Activated CD8-positive, alpha-beta T cell treated with anti-CD3 and anti-CD28 coated beads, Interleukin-2, amount 10 ng/mL, durations not matched to agents 7 days and 5 days (primary cell): ENCODE measurements at regions not wholly inside any gene's neighbourhood (a gene's known extent, or its start where the extent isn't known, plus 50 kb on each side); places are given as distances from the start of the nearest gene placed in this dataset.
A peak's percentile ranks its signal among the peaks of the same experiment; 100 is the strongest.

Experiments used
- ATAC-seq: fragments of 150-1000 bp; cut with Tn5 transposase; one replicate; pipeline ENCODE4 v1.10.0; 2021; ENCODE audit warnings: moderate library complexity
- CTCF ChIA-PET: fragments of 350-600 bp; sonication (Branson Sonifier 250); formaldehyde crosslinking; loops from one replicate; lab custom pipeline; 2021; ENCODE audit warnings: antibody characterized with exemption; lab: Charles Lee
- POLR2A ChIA-PET: fragments of 350-600 bp; sonication (Branson Sonifier 250); formaldehyde crosslinking; loops from one replicate; lab custom pipeline; 2021; ENCODE audit warnings: antibody characterized with exemption; lab: Charles Lee
- DNase-seq: peaks from one replicate; pipeline ENCODE4 v3.0.0-alpha.2; 2020
- H3K27ac Mint-ChIP-seq: one replicate; pipeline ENCODE4 v1.8.0; 2021; ENCODE audit warnings: mild to moderate bottlenecking, mixed read lengths
- H3K27me3 Mint-ChIP-seq: one replicate; pipeline ENCODE4 v1.8.0; 2021; ENCODE audit warnings: low read depth, mixed read lengths
- H3K36me3 Mint-ChIP-seq: one replicate; pipeline ENCODE4 v1.8.0; 2021; ENCODE audit warnings: low read depth, mixed read lengths
- H3K4me1 Mint-ChIP-seq: one replicate; pipeline ENCODE4 v1.8.0; 2021; ENCODE audit warnings: low read depth, mixed read lengths
- H3K4me3 Mint-ChIP-seq: one replicate; pipeline ENCODE4 v1.8.0; 2021; ENCODE audit warnings: mild to moderate bottlenecking, mixed read lengths
- H3K9me3 Mint-ChIP-seq: one replicate; pipeline ENCODE4 v1.8.0; 2022; ENCODE audit warnings: mixed read lengths; ENCODE audit not compliant: insufficient read depth

- ChIA-PET POLR2A (no interaction called here), CTCF (no interaction called here)
- ATAC-seq (no peak), DNase-seq (no peak)
- Mint-ChIP-seq H3K4me3 (no peak overlapping the region), H3K36me3 (no peaks in the 10 kb centered on the region), H3K27me3 (no peaks in the 10 kb centered on the region), H3K27ac (no peak overlapping the region), H3K4me1 (no peaks in the 10 kb centered on the region), H3K9me3 (no peaks in the 10 kb centered on the region)
These were observed 329.2 kb downstream of the OSTF1 start for GRCh38 chr9:75417471-75417870.

GRCh38 chr9:75418518-75418917 lies 330.2 kb downstream of the OSTF1 start:
- ChIA-PET POLR2A (no interaction called here), CTCF (no interaction called here)
- Mint-ChIP-seq H3K9me3 (no peaks in the 10 kb centered on the region), H3K27ac (no peak overlapping the region), H3K27me3 (no peaks in the 10 kb centered on the region), H3K4me1 (no peaks in the 10 kb centered on the region), H3K36me3 (no peaks in the 10 kb centered on the region), H3K4me3 (no peak overlapping the region)
- ATAC-seq (no peak), DNase-seq (no peak)

- no peaks in the 10 kb centered on the region for H3K27me3 Mint-ChIP-seq
- H3K36me3 Mint-ChIP-seq = no peaks in the 10 kb centered on the region
- H3K9me3 Mint-ChIP-seq = no peaks in the 10 kb centered on the region
- CTCF ChIA-PET = no interaction called here
- no peak overlapping the region for H3K4me3 Mint-ChIP-seq
- DNase-seq (no peak), ATAC-seq (no peak)
- H3K4me1 Mint-ChIP-seq = no peaks in the 10 kb centered on the region
- H3K27ac Mint-ChIP-seq = peak overlapping the region; percentile 18
- POLR2A ChIA-PET = interaction anchor here (0.5 kb wide), 1 partner anchor 824 kb away, joined by 3 read pairs; no protein-coding TSS in a partner anchor
These were observed 334.7 kb downstream of the OSTF1 start for GRCh38 chr9:75422944-75423522.

GRCh38 chr9:75429531-75430475 lies 341.5 kb downstream of the OSTF1 start:
- peaks cover 9% of the 10 kb centered on the region for H3K27me3 Mint-ChIP-seq
- ATAC-seq (no peak), DNase-seq (no peak)
- H3K36me3 Mint-ChIP-seq = no peaks in the 10 kb centered on the region
- no peaks in the 10 kb centered on the region for H3K4me1 Mint-ChIP-seq
- POLR2A ChIA-PET = no interaction called here
- CTCF ChIA-PET = no interaction called here
- no peak overlapping the region for H3K27ac Mint-ChIP-seq
- no peaks in the 10 kb centered on the region for H3K9me3 Mint-ChIP-seq
- H3K4me3 Mint-ChIP-seq = no peak overlapping the region

- H3K27me3 Mint-ChIP-seq = peaks cover 9% of the 10 kb centered on the region
These were observed 343.1 kb downstream of the OSTF1 start for GRCh38 chr9:75431375-75431774.

GRCh38 chr9:75432386-75432785 lies 344.1 kb downstream of the OSTF1 start:
- Mint-ChIP-seq H3K27ac (no peak overlapping the region), H3K4me1 (no peaks in the 10 kb centered on the region), H3K27me3 (peaks cover 9% of the 10 kb centered on the region), H3K9me3 (no peaks in the 10 kb centered on the region), H3K36me3 (no peaks in the 10 kb centered on the region), H3K4me3 (no peak overlapping the region)
- DNase-seq (no peak), ATAC-seq (no peak)
- ChIA-PET POLR2A (no interaction called here), CTCF (no interaction called here)

More at GRCh38 chr9:75431375-75431774, 343.1 kb downstream of the OSTF1 start:
- ChIA-PET CTCF (no interaction called here), POLR2A (no interaction called here)
- Mint-ChIP-seq H3K4me1 (no peaks in the 10 kb centered on the region), H3K9me3 (no peaks in the 10 kb centered on the region), H3K4me3 (no peak overlapping the region), H3K27ac (no peak overlapping the region), H3K36me3 (no peaks in the 10 kb centered on the region)
- ATAC-seq (no peak), DNase-seq (no peak)

- DNase-seq = no peak
- Mint-ChIP-seq H3K4me3 (no peak overlapping the region), H3K27me3 (peaks cover 9% of the 10 kb centered on the region), H3K27ac (no peak overlapping the region), H3K9me3 (no peaks in the 10 kb centered on the region), H3K4me1 (no peaks in the 10 kb centered on the region), H3K36me3 (no peaks in the 10 kb centered on the region)
- ChIA-PET POLR2A (no interaction called here), CTCF (no interaction called here)
- no peak for ATAC-seq
These were observed 344.6 kb downstream of the OSTF1 start for GRCh38 chr9:75432888-75433287.

GRCh38 chr9:75438716-75439115 lies 350.4 kb downstream of the OSTF1 start:
- H3K4me1 Mint-ChIP-seq = no peaks in the 10 kb centered on the region
- POLR2A ChIA-PET = no interaction called here
- no peak overlapping the region for H3K27ac Mint-ChIP-seq
- H3K36me3 Mint-ChIP-seq = no peaks in the 10 kb centered on the region
- DNase-seq (no peak), ATAC-seq (no peak)
- CTCF ChIA-PET = no interaction called here
- peaks cover 2% of the 10 kb centered on the region for H3K27me3 Mint-ChIP-seq
- no peaks in the 10 kb centered on the region for H3K9me3 Mint-ChIP-seq
- H3K4me3 Mint-ChIP-seq = no peak overlapping the region

- POLR2A ChIA-PET = no interaction called here
- no peaks in the 10 kb centered on the region for H3K4me1 Mint-ChIP-seq
- no peaks in the 10 kb centered on the region for H3K36me3 Mint-ChIP-seq
- CTCF ChIA-PET = no interaction called here
- H3K27ac Mint-ChIP-seq = no peak overlapping the region
- H3K9me3 Mint-ChIP-seq = no peaks in the 10 kb centered on the region
- DNase-seq = no peak
- no peak for ATAC-seq
- no peak overlapping the region for H3K4me3 Mint-ChIP-seq
- no peaks in the 10 kb centered on the region for H3K27me3 Mint-ChIP-seq
These were observed 352.6 kb downstream of the OSTF1 start for GRCh38 chr9:75440914-75441313.

GRCh38 chr9:75445144-75445543 lies 356.8 kb downstream of the OSTF1 start:
- Mint-ChIP-seq H3K4me3 (no peak overlapping the region), H3K4me1 (no peaks in the 10 kb centered on the region), H3K27me3 (no peaks in the 10 kb centered on the region), H3K9me3 (no peaks in the 10 kb centered on the region), H3K27ac (no peak overlapping the region), H3K36me3 (no peaks in the 10 kb centered on the region)
- ATAC-seq (no peak), DNase-seq (no peak)
- CTCF ChIA-PET = no interaction called here
- POLR2A ChIA-PET = no interaction called here

- Mint-ChIP-seq H3K4me3 (no peak overlapping the region), H3K36me3 (no peaks in the 10 kb centered on the region), H3K27ac (no peak overlapping the region), H3K9me3 (no peaks in the 10 kb centered on the region), H3K4me1 (no peaks in the 10 kb centered on the region), H3K27me3 (no peaks in the 10 kb centered on the region)
- ChIA-PET CTCF (no interaction called here), POLR2A (no interaction called here)
- no peak for ATAC-seq
- no peak for DNase-seq
These were observed 359.0 kb downstream of the OSTF1 start for GRCh38 chr9:75447281-75447680.

GRCh38 chr9:75448281-75448680 lies 360.0 kb downstream of the OSTF1 start:
- DNase-seq (no peak), ATAC-seq (no peak)
- H3K27ac Mint-ChIP-seq = no peak overlapping the region
- H3K4me3 Mint-ChIP-seq = no peak overlapping the region
- ChIA-PET POLR2A (no interaction called here), CTCF (no interaction called here)
- no peaks in the 10 kb centered on the region for H3K27me3 Mint-ChIP-seq
- no peaks in the 10 kb centered on the region for H3K4me1 Mint-ChIP-seq
- H3K36me3 Mint-ChIP-seq = no peaks in the 10 kb centered on the region
- no peaks in the 10 kb centered on the region for H3K9me3 Mint-ChIP-seq
